ENCODE measurements at regions not wholly inside any gene's neighbourhood (a gene's known extent, or its start where the extent isn't known, plus 50 kb on each side); places are given as distances from the start of the nearest gene placed in this dataset.

GRCh38 chrX:78493180-78493579, 165.8 kb upstream of the CYSLTR1 start:
- Histone ChIP-seq H3K9me3 (ENCODE audit: control insufficient read depth, low read depth, low read length) (no peaks in the 10 kb centered on the region), H3K79me2 (ENCODE audit: control insufficient read depth, insufficient read depth, low read length) (no peaks in the 10 kb centered on the region), H3K27me3 (ENCODE audit: control insufficient read depth, extremely low read depth, insufficient read depth, low read length) (no peaks in the 10 kb centered on the region), H3K4me2 (ENCODE audit: control insufficient read depth, extremely low read depth, insufficient read depth, low read depth, low read length) (no peak overlapping the region), H3K4me1 (ENCODE audit: control insufficient read depth, extremely low read depth, insufficient read depth, low read length) (no peaks in the 10 kb centered on the region), H3K36me3 (ENCODE audit: control insufficient read depth in 2 of 2, extremely low read depth in 1 of 2, insufficient read depth in 2 of 2, low read length in 2 of 2) (no peaks in the 10 kb centered on the region), H3K4me3 (ENCODE audit: control insufficient read depth in 2 of 3, extremely low read depth in 1 of 3, insufficient read depth in 2 of 3, low read depth in 1 of 3, low read length in 3 of 3) (no peak overlapping the region), H3K9ac (ENCODE audit: control insufficient read depth, extremely low read depth, insufficient read depth, low read length) (no peak overlapping the region), H3K27ac (ENCODE audit: control insufficient read depth, insufficient read depth, low read length) (no peak overlapping the region), H4K20me1 (ENCODE audit: control insufficient read depth, extremely low read depth, insufficient read depth, low read length) (no peaks in the 10 kb centered on the region), H3K9me1 (ENCODE audit: control insufficient read depth, extremely low read depth, insufficient read depth, low read length) (no peaks in the 10 kb centered on the region), H2AFZ (ENCODE audit: control insufficient read depth, low read length) (no peak overlapping the region)
- FAIRE-seq: no peak
- DNase-seq (ENCODE audit: low read depth, low spot score): no peak
- dilution Hi-C loops (cut with MboI; ENCODE audit: extremely low pct_ligation_motif_present, low sequenced_read_pairs): no loop called here
- no peak for TF ChIP-seq EZH2 (IDR thresholded peaks at IDR 0.05; ENCODE audit: low read length)
- TF ChIP-seq, protein P1, sequence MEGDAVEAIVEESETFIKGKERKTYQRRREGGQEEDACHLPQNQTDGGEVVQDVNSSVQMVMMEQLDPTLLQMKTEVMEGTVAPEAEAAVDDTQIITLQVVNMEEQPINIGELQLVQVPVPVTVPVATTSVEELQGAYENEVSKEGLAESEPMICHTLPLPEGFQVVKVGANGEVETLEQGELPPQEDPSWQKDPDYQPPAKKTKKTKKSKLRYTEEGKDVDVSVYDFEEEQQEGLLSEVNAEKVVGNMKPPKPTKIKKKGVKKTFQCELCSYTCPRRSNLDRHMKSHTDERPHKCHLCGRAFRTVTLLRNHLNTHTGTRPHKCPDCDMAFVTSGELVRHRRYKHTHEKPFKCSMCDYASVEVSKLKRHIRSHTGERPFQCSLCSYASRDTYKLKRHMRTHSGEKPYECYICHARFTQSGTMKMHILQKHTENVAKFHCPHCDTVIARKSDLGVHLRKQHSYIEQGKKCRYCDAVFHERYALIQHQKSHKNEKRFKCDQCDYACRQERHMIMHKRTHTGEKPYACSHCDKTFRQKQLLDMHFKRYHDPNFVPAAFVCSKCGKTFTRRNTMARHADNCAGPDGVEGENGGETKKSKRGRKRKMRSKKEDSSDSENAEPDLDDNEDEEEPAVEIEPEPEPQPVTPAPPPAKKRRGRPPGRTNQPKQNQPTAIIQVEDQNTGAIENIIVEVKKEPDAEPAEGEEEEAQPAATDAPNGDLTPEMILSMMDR (optimal IDR thresholded peaks at IDR 0.05 in 1 of 3, IDR thresholded peaks at IDR 0.05 in 1 of 3, conservative IDR thresholded peaks at IDR 0.05 in 1 of 3; ENCODE audit: extremely low read depth in 1 of 3, insufficient read depth in 2 of 3, low read length in 3 of 3): no peak

DNA sequence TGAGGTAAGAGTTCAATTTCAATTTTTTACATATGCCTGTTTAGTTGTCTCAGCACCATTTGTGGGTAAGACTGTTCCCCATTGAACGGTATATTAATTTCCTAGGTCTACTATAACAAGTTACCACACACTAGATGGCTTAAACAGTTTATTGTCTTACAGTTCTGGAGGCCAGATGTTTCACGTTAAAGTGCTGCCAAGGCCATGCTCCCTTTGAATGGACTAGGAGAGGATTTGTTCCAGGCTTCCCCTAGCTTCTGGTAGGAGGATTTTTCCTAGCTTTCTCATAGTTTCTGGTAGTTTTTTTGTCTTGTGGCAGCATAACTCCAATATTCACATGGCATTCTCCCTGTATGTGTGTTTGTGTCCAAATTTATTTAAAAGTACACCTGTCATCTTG, 149.3 kb upstream of the CYSLTR1 start:
- no peaks in the 10 kb centered on the region for H3K27me3 ChIP-seq (ENCODE audit: control insufficient read depth, extremely low read depth, insufficient read depth, low read length)
- no peaks in the 10 kb centered on the region for H3K9me1 ChIP-seq (ENCODE audit: control insufficient read depth, extremely low read depth, insufficient read depth, low read length)
- no peaks in the 10 kb centered on the region for H4K20me1 ChIP-seq (ENCODE audit: control insufficient read depth, extremely low read depth, insufficient read depth, low read length)
- H3K79me2 ChIP-seq (ENCODE audit: control insufficient read depth, insufficient read depth, low read length): no peaks in the 10 kb centered on the region
- no peak overlapping the region for H3K27ac ChIP-seq (ENCODE audit: control insufficient read depth, insufficient read depth, low read length)
- H3K36me3 ChIP-seq (ENCODE audit: control insufficient read depth in 2 of 2, extremely low read depth in 1 of 2, insufficient read depth in 2 of 2, low read length in 2 of 2): no peaks in the 10 kb centered on the region
- FAIRE-seq (no peak), DNase-seq (ENCODE audit: low read depth, low spot score) (no peak)
- H2AFZ ChIP-seq (ENCODE audit: control insufficient read depth, low read length): no peak overlapping the region
- H3K9me3 ChIP-seq (ENCODE audit: control insufficient read depth, low read depth, low read length): no peaks in the 10 kb centered on the region
- H3K9ac ChIP-seq (ENCODE audit: control insufficient read depth, extremely low read depth, insufficient read depth, low read length): no peak overlapping the region
- dilution Hi-C loops (cut with MboI; ENCODE audit: extremely low pct_ligation_motif_present, low sequenced_read_pairs): no loop called here
- TF ChIP-seq EZH2 (IDR thresholded peaks at IDR 0.05; ENCODE audit: low read length): no peak
- TF ChIP-seq, protein P1 (optimal IDR thresholded peaks at IDR 0.05 in 1 of 3, IDR thresholded peaks at IDR 0.05 in 1 of 3, conservative IDR thresholded peaks at IDR 0.05 in 1 of 3; ENCODE audit: extremely low read depth in 1 of 3, insufficient read depth in 2 of 3, low read length in 3 of 3): no peak
- H3K4me2 ChIP-seq (ENCODE audit: control insufficient read depth, extremely low read depth, insufficient read depth, low read depth, low read length): no peak overlapping the region
- H3K4me3 ChIP-seq (ENCODE audit: control insufficient read depth in 2 of 3, extremely low read depth in 1 of 3, insufficient read depth in 2 of 3, low read depth in 1 of 3, low read length in 3 of 3): no peak overlapping the region
- no peaks in the 10 kb centered on the region for H3K4me1 ChIP-seq (ENCODE audit: control insufficient read depth, extremely low read depth, insufficient read depth, low read length)

All from keratinocyte (primary cell).